Keratinocyte (primary cell): ENCODE measurements at regions not wholly inside any gene's neighbourhood (a gene's known extent, or its start where the extent isn't known, plus 50 kb on each side); places are given as distances from the start of the nearest gene placed in this dataset.
A peak's percentile ranks its signal among the peaks of the same experiment; 100 is the strongest.

Experiments used
- DNase-seq: peaks from one replicate; pipeline ENCODE4 v3.0.0-alpha.2; 2011; ENCODE audit warnings: low read depth, missing footprints, low spot score
- FAIRE-seq: peaks from 2 replicates; lab custom pipeline; 2011; peaks lifted over from hg19 to GRCh38; lab: Jason Lieb, UNC
- H2AFZ ChIP-seq: 2 replicates; pipeline ENCODE4 v1.6.0; 2012; ENCODE audit warnings: low read length, control low read depth, inconsistent platforms; ENCODE audit not compliant: control insufficient read depth
- H3K27ac ChIP-seq: 2 replicates; pipeline ENCODE4 v1.5.1; 2011; ENCODE audit warnings: low read length; ENCODE audit not compliant: control insufficient read depth, insufficient read depth
- H3K27me3 ChIP-seq: 3 replicates; pipeline ENCODE4 v1.6.0; 2011; ENCODE audit warnings: low read length; ENCODE audit not compliant: control insufficient read depth, insufficient read depth; ENCODE audit errors: extremely low read depth
- H3K36me3 ChIP-seq, 2 experiments: 2 replicates in 1 of 2; 3 replicates in 1 of 2; pipeline ENCODE4 v1.5.1; 2011; ENCODE audit warnings: low read length in 2 of 2, mild to moderate bottlenecking in 1 of 2; ENCODE audit not compliant: control insufficient read depth in 2 of 2, insufficient read depth in 2 of 2; ENCODE audit errors: extremely low read depth in 1 of 2
- H3K4me1 ChIP-seq: 3 replicates; pipeline ENCODE4 v1.5.1; 2011; ENCODE audit warnings: low read length; ENCODE audit not compliant: control insufficient read depth, insufficient read depth; ENCODE audit errors: extremely low read depth
- H3K4me2 ChIP-seq: 3 replicates; pipeline ENCODE4 v1.6.0; 2011; ENCODE audit warnings: low read depth, low read length; ENCODE audit not compliant: control insufficient read depth, insufficient read depth; ENCODE audit errors: extremely low read depth
- H3K4me3 ChIP-seq, 3 experiments: fragments of 200-600 bp in 1 of 3; sonication (generic) in 1 of 3; 2 replicates in 2 of 3; 3 replicates in 1 of 3; pipeline ENCODE4 v1.5.1; 2011 to 2016; ENCODE audit warnings: low read length in 3 of 3, mild to moderate bottlenecking in 3 of 3, control low read depth in 2 of 3, inconsistent platforms in 1 of 3, low read depth in 1 of 3, mixed read lengths in 1 of 3, mixed run types in 1 of 3, moderate library complexity in 1 of 3; ENCODE audit not compliant: control insufficient read depth in 2 of 3, insufficient read depth in 2 of 3; ENCODE audit errors: extremely low read depth in 1 of 3
- H3K79me2 ChIP-seq: 2 replicates; pipeline ENCODE4 v1.6.0; 2012; ENCODE audit warnings: low read length; ENCODE audit not compliant: control insufficient read depth, insufficient read depth
- H3K9ac ChIP-seq: 3 replicates; pipeline ENCODE4 v1.6.0; 2011; ENCODE audit warnings: low read length; ENCODE audit not compliant: control insufficient read depth, insufficient read depth; ENCODE audit errors: extremely low read depth
- H3K9me1 ChIP-seq: 3 replicates; pipeline ENCODE4 v1.6.0; 2011; ENCODE audit warnings: low read length; ENCODE audit not compliant: control insufficient read depth, insufficient read depth; ENCODE audit errors: extremely low read depth
- H3K9me3 ChIP-seq: 2 replicates; pipeline ENCODE4 v1.5.1; 2012; ENCODE audit warnings: low read depth, low read length; ENCODE audit not compliant: control insufficient read depth
- H4K20me1 ChIP-seq: 3 replicates; pipeline ENCODE4 v1.6.0; 2011; ENCODE audit warnings: low read length; ENCODE audit not compliant: control insufficient read depth, insufficient read depth; ENCODE audit errors: extremely low read depth
- CTCF ChIP-seq, 3 experiments: IDR thresholded peaks in 1 of 3; conservative IDR thresholded peaks in 1 of 3; optimal IDR thresholded peaks in 1 of 3; 2 replicates in 2 of 3; 3 replicates in 1 of 3; pipeline versions ENCODE3 to v1.5.1; 2011; ENCODE audit warnings: low read length in 3 of 3, mild to moderate bottlenecking in 3 of 3, moderate library complexity in 2 of 3, control low read depth in 1 of 3, inconsistent platforms in 1 of 3; ENCODE audit not compliant: insufficient read depth in 2 of 3; ENCODE audit errors: extremely low read depth in 1 of 3
- EZH2 ChIP-seq: IDR thresholded peaks from one replicate; pipeline ENCODE4 v1.6.1; 2012; ENCODE audit warnings: inconsistent platforms, mild to moderate bottlenecking, low read length, moderate library complexity
- dilution Hi-C: fragments of 300-500 bp; cut with MboI; formaldehyde crosslinking; loops from one replicate; pipeline ENCODE4 v1.7.0; 2020; ENCODE audit warnings: low sequenced_read_pairs; ENCODE audit not compliant: extremely low pct_ligation_motif_present

- Histone ChIP-seq H3K4me1 (no peaks in the 10 kb centered on the region), H3K4me3 (no peak overlapping the region), H3K9ac (no peak overlapping the region), H3K36me3 (no peaks in the 10 kb centered on the region), H3K9me3 (no peaks in the 10 kb centered on the region), H2AFZ (no peak overlapping the region), H3K79me2 (no peaks in the 10 kb centered on the region), H3K4me2 (no peak overlapping the region), H3K27ac (no peak overlapping the region), H4K20me1 (no peaks in the 10 kb centered on the region), H3K9me1 (no peaks in the 10 kb centered on the region), H3K27me3 (no peaks in the 10 kb centered on the region)
- FAIRE-seq (no peak), DNase-seq (no peak)
- TF ChIP-seq EZH2, result no peak
- TF ChIP-seq CTCF (optimal IDR thresholded peaks at IDR 0.05 in 1 of 3, IDR thresholded peaks at IDR 0.05 in 1 of 3, conservative IDR thresholded peaks at IDR 0.05 in 1 of 3; ENCODE audit: extremely low read depth in 1 of 3, insufficient read depth in 2 of 3, low read length in 3 of 3), result peak; percentile 15 to 66 (median 47)
- dilution Hi-C loops, result no loop called here
Measured at GRCh38 chr13:55245005-55245644, 1895.6 kb upstream of the PRR20A start.

GRCh38 chr13:55255236-55255635 lies 1885.5 kb upstream of the PRR20A start:
- dilution Hi-C loops, result no loop called here
- no peaks in the 10 kb centered on the region for H3K36me3 ChIP-seq
- no peak overlapping the region for H2AFZ ChIP-seq
- DNase-seq (no peak), FAIRE-seq (no peak)
- no peaks in the 10 kb centered on the region for H4K20me1 ChIP-seq
- H3K27me3 ChIP-seq, result no peaks in the 10 kb centered on the region
- H3K9ac ChIP-seq, result no peak overlapping the region
- H3K4me3 ChIP-seq, result no peak overlapping the region
- no peaks in the 10 kb centered on the region for H3K9me3 ChIP-seq
- no peak overlapping the region for H3K27ac ChIP-seq
- no peaks in the 10 kb centered on the region for H3K4me1 ChIP-seq
- TF ChIP-seq EZH2 (no peak), CTCF (optimal IDR thresholded peaks at IDR 0.05 in 1 of 3, IDR thresholded peaks at IDR 0.05 in 1 of 3, conservative IDR thresholded peaks at IDR 0.05 in 1 of 3; ENCODE audit: extremely low read depth in 1 of 3, insufficient read depth in 2 of 3, low read length in 3 of 3) (no peak)
- H3K9me1 ChIP-seq, result no peaks in the 10 kb centered on the region
- no peak overlapping the region for H3K4me2 ChIP-seq
- no peaks in the 10 kb centered on the region for H3K79me2 ChIP-seq
